GM10248 (cell line): ENCODE measurements at regions not wholly inside any gene's neighbourhood (a gene's known extent, or its start where the extent isn't known, plus 50 kb on each side); places are given as distances from the start of the nearest gene placed in this dataset.

Experiments used
- CTCF ChIA-PET: fragments of 300-600 bp; sonication (Branson Sonifier 250); formaldehyde crosslinking; extraction: SDS; loops from one replicate; lab custom pipeline; 2021; ENCODE audit warnings: antibody characterized with exemption; lab: Yijun Ruan, JAX
- POLR2A ChIA-PET: fragments of 350-650 bp; sonication (Branson Sonifier 250); formaldehyde crosslinking; extraction: SDS; loops from one replicate; lab custom pipeline; 2020; ENCODE audit warnings: antibody characterized with exemption; lab: Yijun Ruan, JAX
- DNase-seq: peaks from one replicate; pipeline ENCODE4 v3.0.0; 2012; ENCODE audit errors: extremely low spot score
- CTCF ChIP-seq: IDR thresholded peaks from 2 replicates; pipeline ENCODE4 v1.5.1; 2012; ENCODE audit warnings: mild to moderate bottlenecking, low read depth; ENCODE audit errors: extremely low read depth, missing control alignments, control extremely low read depth

- ChIA-PET POLR2A (no interaction called here), CTCF (no interaction called here)
- no peak for TF ChIP-seq CTCF
- DNase-seq, result no peak
Observed at GRCh38 chr2:12081481-12082210, 335.2 kb downstream of the LPIN1 start.

GRCh38 chr2:12083081-12083581 lies 336.7 kb downstream of the LPIN1 start:
- no peak for DNase-seq
- TF ChIP-seq CTCF, result no peak
- CTCF ChIA-PET, result interaction anchor here (1.0 to 1.8 kb wide), 2 partner anchors 11 to 13 kb away, joined by 3 to 4 read pairs; no protein-coding TSS in a partner anchor
- POLR2A ChIA-PET, result no interaction called here

GRCh38 chr2:12083713-12084419 lies 337.4 kb downstream of the LPIN1 start:
- CTCF ChIA-PET, result interaction anchor here (1.0 to 1.8 kb wide), 2 partner anchors 12 kb away, joined by 3 to 4 read pairs; no protein-coding TSS in a partner anchor
- POLR2A ChIA-PET, result no interaction called here
- no peak for TF ChIP-seq CTCF
- no peak for DNase-seq

- ChIA-PET CTCF (interaction anchor here (0.9 to 1.6 kb wide), 2 partner anchors 10 to 18 kb away, joined by 3 to 5 read pairs; no protein-coding TSS in a partner anchor), POLR2A (no interaction called here)
- no peak for DNase-seq
- no peak for TF ChIP-seq CTCF
Observed at GRCh38 chr2:12087175-12087574, 340.7 kb downstream of the LPIN1 start.

- DNase-seq, result no peak
- no peak for TF ChIP-seq CTCF
- POLR2A ChIA-PET, result no interaction called here
- CTCF ChIA-PET, result interaction anchor here (0.9 to 1.6 kb wide), 2 partner anchors 10 to 17 kb away, joined by 3 to 5 read pairs; no protein-coding TSS in a partner anchor
Observed at GRCh38 chr2:12087671-12088380, 341.4 kb downstream of the LPIN1 start.

GRCh38 chr2:12089001-12089400 lies 342.6 kb downstream of the LPIN1 start:
- ChIA-PET POLR2A (no interaction called here), CTCF (interaction anchor here (1.6 kb wide), 1 partner anchor 9 kb away, joined by 5 read pairs; no protein-coding TSS in a partner anchor)
- no peak for TF ChIP-seq CTCF
- no peak for DNase-seq
